Heart left ventricle (tissue), 13 donors: ENCODE measurements at regions not wholly inside any gene's neighbourhood (a gene's known extent, or its start where the extent isn't known, plus 50 kb on each side); places are given as distances from the start of the nearest gene placed in this dataset.

Experiments used
- CTCF ChIP-seq, 12 donors: fragments of 200-600 bp; sonication (generic) in 4 of 12; IDR thresholded peaks; one replicate each; pipeline versions ENCODE4 v1.5.0 to v1.8.0; 2018 to 2022; ENCODE audit warnings: antibody characterized with exemption in 12 of 12, mild to moderate bottlenecking in 5 of 12
- POLR2A ChIP-seq, 2 donors: fragments of 450-650 bp; IDR thresholded peaks; one replicate each; pipeline ENCODE4 v1.6.1; 2017; ENCODE audit warnings: antibody characterized with exemption in 2 of 2, mild to moderate bottlenecking in 2 of 2, moderate library complexity in 2 of 2
- donor health status: ischemic (EF 13 %, LVEDD 7.1; RV severe dilation, severe dysfunction).
- donor health status: DM: no; HTN: yes; CAD: no.
- donor health status: DM: no; HTN: no; CAD: no.
- donor health status: ischemic (EF 25% LVEDD 6.9; RV normal size, moderate dysfunction).
- donor health status: ischemic (EF 25% LVEDD 5.7; RV mildly dilated, moderate dysfunction).
- donor health status: ischemic (EF 35%, LVEDD 5.7; RV mildly dilated, moderate dysfunction).
- donor health status: nonischemic (EF 11% LVEDD 7.7; RV severe dilation, severe dysfunction).
- donor health status: DM: yes; HTN: yes; CAD: no.
- donor health status: PGD.
- donor health status: ischemic (EF 29% LVEDD 5.4; RV normal size, mild dysfunction).
- donor health status: nonischemic (EF 23%, LVEDD 6.1; RV moderate dilation, normal function).

GRCh38 chr3:168598250-168598649 is 502.5 kb upstream of the GOLIM4 start:
- TF ChIP-seq CTCF (IDR thresholded peaks at IDR 0.05) (no peak), POLR2A (IDR thresholded peaks at IDR 0.05) (no peak)
